ENCODE measurements at regions not wholly inside any gene's neighbourhood (a gene's known extent, or its start where the extent isn't known, plus 50 kb on each side); places are given as distances from the start of the nearest gene placed in this dataset.

DNA sequence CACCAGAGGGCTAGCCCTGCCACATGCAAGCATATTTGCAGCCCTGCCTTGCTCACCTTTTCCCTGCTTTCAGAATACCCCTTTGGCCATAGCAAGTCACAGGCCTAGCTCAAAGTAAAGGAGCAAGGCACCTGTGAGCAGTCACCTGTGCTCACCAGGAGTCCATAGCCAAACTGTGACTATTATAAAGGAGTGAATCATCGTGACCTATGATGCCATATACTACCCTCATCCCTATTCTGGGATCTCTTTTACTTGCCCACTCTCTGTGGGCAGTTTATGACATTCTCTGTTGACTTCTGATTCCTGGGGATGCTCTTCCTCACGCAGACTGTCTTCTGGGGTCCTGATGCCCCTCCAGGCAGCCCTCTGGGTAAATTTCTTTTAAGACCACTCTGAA is 200.5 kb upstream of the NLRP1 start:
- no peaks in the 10 kb centered on the region for H4K20me1 ChIP-seq (replicated peaks; ENCODE audit: insufficient read depth)
- H3K27ac Mint-ChIP-seq: no peak overlapping the region
- H3K4me3 Mint-ChIP-seq: no peak overlapping the region
- H2AFZ ChIP-seq: no peak overlapping the region
- no peaks in the 10 kb centered on the region for H3K79me2 ChIP-seq (replicated peaks; ENCODE audit: insufficient read depth)
- peaks cover 4% of the 10 kb centered on the region for H3K27me3 Mint-ChIP-seq (ENCODE audit: insufficient read depth, low read depth, poor library complexity)
- H3K36me3 ChIP-seq (ENCODE audit: insufficient read depth): no peaks in the 10 kb centered on the region
- DNase-seq (ENCODE audit: low spot score) (no peak), ATAC-seq (no peak)
- no peaks in the 10 kb centered on the region for H3K27me3 ChIP-seq (ENCODE audit: insufficient read depth)
- 0 out of 3 replicates have a peak, but pooled peaks cover 4% of the 10 kb centered on the region for H3K36me3 Mint-ChIP-seq (ENCODE audit: low read depth)
- H3K9me3 Mint-ChIP-seq: peaks cover 10% of the 10 kb centered on the region
- no peaks in the 10 kb centered on the region for H3K9me2 ChIP-seq (ENCODE audit: insufficient read depth)
- H3K4me2 ChIP-seq: no peak overlapping the region
- H3K4me3 ChIP-seq: no peak overlapping the region
- H3K4me1 Mint-ChIP-seq: peaks cover 4% of the 10 kb centered on the region; the same call in 2 of the 3 replicates
- no peaks in the 10 kb centered on the region for H3K4me1 ChIP-seq (ENCODE audit: insufficient read depth)
- no peak for TF ChIP-seq JUNB (IDR thresholded peaks at IDR 0.05; ENCODE audit: unreplicated experiment)
- no peak for TF ChIP-seq NANOG (IDR thresholded peaks at IDR 0.05; ENCODE audit: borderline replicate concordance)
- TF ChIP-seq STAT1 (IDR thresholded peaks at IDR 0.05; ENCODE audit: unreplicated experiment): no peak
- no peak for TF ChIP-seq ZNF114 (CRISPR knock-in tag; IDR thresholded peaks at IDR 0.05)
- TF ChIP-seq EZH2phosphoT487 (IDR thresholded peaks at IDR 0.05; ENCODE audit: unreplicated experiment): no peak
- no peaks in the 10 kb centered on the region for H3F3A ChIP-seq (replicated peaks; ENCODE audit: low read depth)
- no peak overlapping the region for H3K27ac ChIP-seq (ENCODE audit: low read depth)

DNA sequence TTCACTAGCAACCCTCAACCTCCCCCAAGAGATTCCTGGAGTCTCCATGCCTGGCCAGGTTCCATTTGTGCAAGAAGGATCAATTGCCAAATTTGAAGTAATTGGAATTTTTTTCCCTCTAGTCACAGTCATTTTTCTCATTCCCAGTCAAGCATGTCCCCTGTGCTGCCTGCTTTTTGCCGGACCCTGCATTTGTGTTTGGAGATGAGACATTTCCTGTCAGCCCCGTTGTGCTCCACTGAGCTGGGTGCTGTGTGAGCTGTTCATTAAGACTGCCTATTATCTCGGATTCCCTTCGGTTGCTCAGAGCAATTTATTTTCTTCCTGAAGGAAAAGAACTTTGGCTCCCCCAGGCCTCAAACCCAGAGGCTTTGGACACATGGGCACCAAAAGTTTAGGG is 201.0 kb upstream of the NLRP1 start:
- Histone ChIP-seq H3K79me2 (replicated peaks; ENCODE audit: insufficient read depth) (no peaks in the 10 kb centered on the region), H3K9me2 (ENCODE audit: insufficient read depth) (no peaks in the 10 kb centered on the region), H3K4me1 (ENCODE audit: insufficient read depth) (no peaks in the 10 kb centered on the region), H3K4me2 (no peak overlapping the region), H3K27me3 (ENCODE audit: insufficient read depth) (no peaks in the 10 kb centered on the region), H3K36me3 (ENCODE audit: insufficient read depth) (no peaks in the 10 kb centered on the region), H3K27ac (ENCODE audit: low read depth) (no peak overlapping the region), H2AFZ (no peak overlapping the region), H3F3A (replicated peaks; ENCODE audit: low read depth) (no peaks in the 10 kb centered on the region), H3K4me3 (no peak overlapping the region), H4K20me1 (replicated peaks; ENCODE audit: insufficient read depth) (no peaks in the 10 kb centered on the region)
- H3K27me3 Mint-ChIP-seq (ENCODE audit: insufficient read depth, low read depth, poor library complexity): peaks cover 4% of the 10 kb centered on the region
- DNase-seq (ENCODE audit: low spot score) (no peak), ATAC-seq (no peak)
- no peak overlapping the region for H3K4me3 Mint-ChIP-seq
- peaks cover 4% of the 10 kb centered on the region; the same call in 2 of the 3 replicates for H3K4me1 Mint-ChIP-seq
- no peak overlapping the region for H3K27ac Mint-ChIP-seq
- 0 out of 3 replicates have a peak, but pooled peaks cover 4% of the 10 kb centered on the region for H3K36me3 Mint-ChIP-seq (ENCODE audit: low read depth)
- H3K9me3 Mint-ChIP-seq: peaks cover 10% of the 10 kb centered on the region
- TF ChIP-seq EZH2 (IDR thresholded peaks at IDR 0.05; ENCODE audit: low read depth, unreplicated experiment) (no peak), ZNF331 (CRISPR knock-in tag; IDR thresholded peaks at IDR 0.05; ENCODE audit: low read depth) (no peak), CREB1 (CRISPR knock-in tag; IDR thresholded peaks at IDR 0.05; ENCODE audit: low read depth) (no peak), JUNB (IDR thresholded peaks at IDR 0.05; ENCODE audit: unreplicated experiment) (no peak), STAT1 (IDR thresholded peaks at IDR 0.05; ENCODE audit: unreplicated experiment) (no peak), NANOG (IDR thresholded peaks at IDR 0.05; ENCODE audit: borderline replicate concordance) (no peak), EZH2phosphoT487 (IDR thresholded peaks at IDR 0.05; ENCODE audit: unreplicated experiment) (no peak)
- TF ChIP-seq, protein P1, sequence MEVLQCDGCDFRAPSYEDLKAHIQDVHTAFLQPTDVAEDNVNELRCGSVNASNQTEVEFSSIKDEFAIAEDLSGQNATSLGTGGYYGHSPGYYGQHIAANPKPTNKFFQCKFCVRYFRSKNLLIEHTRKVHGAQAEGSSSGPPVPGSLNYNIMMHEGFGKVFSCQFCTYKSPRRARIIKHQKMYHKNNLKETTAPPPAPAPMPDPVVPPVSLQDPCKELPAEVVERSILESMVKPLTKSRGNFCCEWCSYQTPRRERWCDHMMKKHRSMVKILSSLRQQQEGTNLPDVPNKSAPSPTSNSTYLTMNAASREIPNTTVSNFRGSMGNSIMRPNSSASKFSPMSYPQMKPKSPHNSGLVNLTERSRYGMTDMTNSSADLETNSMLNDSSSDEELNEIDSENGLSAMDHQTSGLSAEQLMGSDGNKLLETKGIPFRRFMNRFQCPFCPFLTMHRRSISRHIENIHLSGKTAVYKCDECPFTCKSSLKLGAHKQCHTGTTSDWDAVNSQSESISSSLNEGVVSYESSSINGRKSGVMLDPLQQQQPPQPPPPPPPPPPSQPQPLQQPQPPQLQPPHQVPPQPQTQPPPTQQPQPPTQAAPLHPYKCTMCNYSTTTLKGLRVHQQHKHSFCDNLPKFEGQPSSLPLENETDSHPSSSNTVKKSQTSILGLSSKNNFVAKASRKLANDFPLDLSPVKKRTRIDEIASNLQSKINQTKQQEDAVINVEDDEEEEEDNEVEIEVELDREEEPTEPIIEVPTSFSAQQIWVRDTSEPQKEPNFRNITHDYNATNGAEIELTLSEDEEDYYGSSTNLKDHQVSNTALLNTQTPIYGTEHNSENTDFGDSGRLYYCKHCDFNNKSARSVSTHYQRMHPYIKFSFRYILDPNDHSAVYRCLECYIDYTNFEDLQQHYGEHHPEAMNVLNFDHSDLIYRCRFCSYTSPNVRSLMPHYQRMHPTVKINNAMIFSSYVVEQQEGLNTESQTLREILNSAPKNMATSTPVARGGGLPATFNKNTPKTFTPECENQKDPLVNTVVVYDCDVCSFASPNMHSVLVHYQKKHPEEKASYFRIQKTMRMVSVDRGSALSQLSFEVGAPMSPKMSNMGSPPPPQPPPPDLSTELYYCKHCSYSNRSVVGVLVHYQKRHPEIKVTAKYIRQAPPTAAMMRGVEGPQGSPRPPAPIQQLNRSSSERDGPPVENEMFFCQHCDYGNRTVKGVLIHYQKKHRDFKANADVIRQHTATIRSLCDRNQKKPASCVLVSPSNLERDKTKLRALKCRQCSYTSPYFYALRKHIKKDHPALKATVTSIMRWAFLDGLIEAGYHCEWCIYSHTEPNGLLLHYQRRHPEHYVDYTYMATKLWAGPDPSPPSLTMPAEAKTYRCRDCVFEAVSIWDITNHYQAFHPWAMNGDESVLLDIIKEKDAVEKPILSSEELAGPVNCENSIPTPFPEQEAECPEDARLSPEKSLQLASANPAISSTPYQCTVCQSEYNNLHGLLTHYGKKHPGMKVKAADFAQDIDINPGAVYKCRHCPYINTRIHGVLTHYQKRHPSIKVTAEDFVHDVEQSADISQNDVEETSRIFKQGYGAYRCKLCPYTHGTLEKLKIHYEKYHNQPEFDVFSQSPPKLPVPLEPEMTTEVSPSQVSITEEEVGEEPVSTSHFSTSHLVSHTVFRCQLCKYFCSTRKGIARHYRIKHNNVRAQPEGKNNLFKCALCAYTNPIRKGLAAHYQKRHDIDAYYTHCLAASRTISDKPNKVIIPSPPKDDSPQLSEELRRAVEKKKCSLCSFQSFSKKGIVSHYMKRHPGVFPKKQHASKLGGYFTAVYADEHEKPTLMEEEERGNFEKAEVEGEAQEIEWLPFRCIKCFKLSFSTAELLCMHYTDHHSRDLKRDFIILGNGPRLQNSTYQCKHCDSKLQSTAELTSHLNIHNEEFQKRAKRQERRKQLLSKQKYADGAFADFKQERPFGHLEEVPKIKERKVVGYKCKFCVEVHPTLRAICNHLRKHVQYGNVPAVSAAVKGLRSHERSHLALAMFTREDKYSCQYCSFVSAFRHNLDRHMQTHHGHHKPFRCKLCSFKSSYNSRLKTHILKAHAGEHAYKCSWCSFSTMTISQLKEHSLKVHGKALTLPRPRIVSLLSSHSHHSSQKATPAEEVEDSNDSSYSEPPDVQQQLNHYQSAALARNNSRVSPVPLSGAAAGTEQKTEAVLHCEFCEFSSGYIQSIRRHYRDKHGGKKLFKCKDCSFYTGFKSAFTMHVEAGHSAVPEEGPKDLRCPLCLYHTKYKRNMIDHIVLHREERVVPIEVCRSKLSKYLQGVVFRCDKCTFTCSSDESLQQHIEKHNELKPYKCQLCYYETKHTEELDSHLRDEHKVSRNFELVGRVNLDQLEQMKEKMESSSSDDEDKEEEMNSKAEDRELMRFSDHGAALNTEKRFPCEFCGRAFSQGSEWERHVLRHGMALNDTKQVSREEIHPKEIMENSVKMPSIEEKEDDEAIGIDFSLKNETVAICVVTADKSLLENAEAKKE (CRISPR knock-in tag; IDR thresholded peaks at IDR 0.05): no peak
- TF ChIP-seq, protein P2, sequence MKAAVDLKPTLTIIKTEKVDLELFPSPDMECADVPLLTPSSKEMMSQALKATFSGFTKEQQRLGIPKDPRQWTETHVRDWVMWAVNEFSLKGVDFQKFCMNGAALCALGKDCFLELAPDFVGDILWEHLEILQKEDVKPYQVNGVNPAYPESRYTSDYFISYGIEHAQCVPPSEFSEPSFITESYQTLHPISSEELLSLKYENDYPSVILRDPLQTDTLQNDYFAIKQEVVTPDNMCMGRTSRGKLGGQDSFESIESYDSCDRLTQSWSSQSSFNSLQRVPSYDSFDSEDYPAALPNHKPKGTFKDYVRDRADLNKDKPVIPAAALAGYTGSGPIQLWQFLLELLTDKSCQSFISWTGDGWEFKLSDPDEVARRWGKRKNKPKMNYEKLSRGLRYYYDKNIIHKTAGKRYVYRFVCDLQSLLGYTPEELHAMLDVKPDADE (IDR thresholded peaks at IDR 0.05): no peak
- TF ChIP-seq, protein P3, sequence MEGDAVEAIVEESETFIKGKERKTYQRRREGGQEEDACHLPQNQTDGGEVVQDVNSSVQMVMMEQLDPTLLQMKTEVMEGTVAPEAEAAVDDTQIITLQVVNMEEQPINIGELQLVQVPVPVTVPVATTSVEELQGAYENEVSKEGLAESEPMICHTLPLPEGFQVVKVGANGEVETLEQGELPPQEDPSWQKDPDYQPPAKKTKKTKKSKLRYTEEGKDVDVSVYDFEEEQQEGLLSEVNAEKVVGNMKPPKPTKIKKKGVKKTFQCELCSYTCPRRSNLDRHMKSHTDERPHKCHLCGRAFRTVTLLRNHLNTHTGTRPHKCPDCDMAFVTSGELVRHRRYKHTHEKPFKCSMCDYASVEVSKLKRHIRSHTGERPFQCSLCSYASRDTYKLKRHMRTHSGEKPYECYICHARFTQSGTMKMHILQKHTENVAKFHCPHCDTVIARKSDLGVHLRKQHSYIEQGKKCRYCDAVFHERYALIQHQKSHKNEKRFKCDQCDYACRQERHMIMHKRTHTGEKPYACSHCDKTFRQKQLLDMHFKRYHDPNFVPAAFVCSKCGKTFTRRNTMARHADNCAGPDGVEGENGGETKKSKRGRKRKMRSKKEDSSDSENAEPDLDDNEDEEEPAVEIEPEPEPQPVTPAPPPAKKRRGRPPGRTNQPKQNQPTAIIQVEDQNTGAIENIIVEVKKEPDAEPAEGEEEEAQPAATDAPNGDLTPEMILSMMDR (conservative IDR thresholded peaks at IDR 0.05; ENCODE audit: low read depth in 2 of 2): no peak
